Gastroesophageal sphincter (tissue), 3 donors: ENCODE measurements at regions not wholly inside any gene's neighbourhood (a gene's known extent, or its start where the extent isn't known, plus 50 kb on each side); places are given as distances from the start of the nearest gene placed in this dataset.

Source experiments
- CTCF ChIP-seq, 4 experiments: fragments of 200-600 bp in 2 of 4; fragments of 450-650 bp in 2 of 4; sonication (generic) in 1 of 4; IDR thresholded peaks; one replicate each; pipeline ENCODE4 v1.5.1; 2017 to 2019; ENCODE audit warnings: antibody characterized with exemption in 4 of 4, mild to moderate bottlenecking in 2 of 4, moderate library complexity in 2 of 4
- POLR2A ChIP-seq, 2 donors: fragments of 450-650 bp; IDR thresholded peaks; one replicate each; pipeline ENCODE4 v1.6.1; 2017; ENCODE audit warnings: antibody characterized with exemption in 2 of 2, mild to moderate bottlenecking in 2 of 2, moderate library complexity in 1 of 2

DNA sequence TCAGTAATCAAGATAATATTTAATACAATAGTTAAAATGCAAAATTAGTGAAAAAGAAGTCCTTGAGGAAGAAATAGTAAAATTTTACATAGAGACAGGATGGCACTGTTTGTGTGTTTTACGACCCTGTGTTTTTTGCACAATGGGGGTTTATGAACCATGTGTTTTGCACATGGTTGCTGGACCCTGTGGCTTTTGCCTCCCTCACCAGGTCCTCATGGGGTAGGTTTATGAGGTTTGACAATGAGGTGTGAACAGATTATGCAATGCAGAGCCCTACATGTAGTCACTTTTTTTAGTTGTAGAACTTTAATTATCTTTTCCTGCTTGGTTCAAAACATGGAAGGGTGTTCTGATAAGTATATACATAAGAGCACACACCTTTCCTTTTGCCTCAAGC lies 366.3 kb upstream of the FAR2 start:
- TF ChIP-seq CTCF (IDR thresholded peaks at IDR 0.05) = no peak
- no peak for TF ChIP-seq POLR2A (IDR thresholded peaks at IDR 0.05)
